Testis (tissue), 2 donors: ENCODE measurements at regions not wholly inside any gene's neighbourhood (a gene's known extent, or its start where the extent isn't known, plus 50 kb on each side); places are given as distances from the start of the nearest gene placed in this dataset.

ENCODE experiments used
- DNase-seq: peaks from one replicate; pipeline ENCODE4 v3.0.0-alpha.2; 2019
- H3K27ac ChIP-seq, 2 donors: fragments of 200-600 bp; sonication (generic); one replicate each; pipeline ENCODE4 v1.5.1; 2019
- H3K27me3 ChIP-seq: fragments of 200-600 bp; sonication (generic); one replicate; pipeline ENCODE4 v1.5.1; 2019
- H3K36me3 ChIP-seq: fragments of 200-600 bp; sonication (generic); one replicate; pipeline ENCODE4 v1.5.1; 2017; ENCODE audit warnings: low read depth; ENCODE audit errors: missing control alignments
- H3K4me1 ChIP-seq: fragments of 200-600 bp; sonication (generic); one replicate; pipeline ENCODE4 v1.5.1; 2019
- H3K4me3 ChIP-seq, 2 donors: fragments of 200-600 bp; sonication (generic); one replicate each; pipeline ENCODE4 v1.5.1; 2017 to 2019
- H3K9me3 ChIP-seq: fragments of 200-600 bp; sonication (generic); one replicate; pipeline ENCODE4 v1.5.1; 2017
- CTCF ChIP-seq, 3 experiments: fragments of 450-650 bp in 2 of 3; fragments of 200-600 bp in 1 of 3; sonication (generic) in 1 of 3; IDR thresholded peaks; one replicate each; pipeline ENCODE4 v1.5.1; 2016 to 2019; ENCODE audit warnings: antibody characterized with exemption in 3 of 3, mild to moderate bottlenecking in 2 of 3, moderate library complexity in 1 of 3
- POLR2A ChIP-seq: fragments of 450-650 bp; IDR thresholded peaks from one replicate; pipeline ENCODE4 v1.6.1; 2017; ENCODE audit warnings: antibody characterized with exemption, mild to moderate bottlenecking, moderate library complexity
- WGBS, 2 donors: methylation state at CpG; one replicate each; pipeline ENCODE4 v1.1.5; 2018; 5-methylcytosine and 5-hydroxymethylcytosine counted together
- intact Hi-C: fragments of 100-400 bp; cut with DNase I; formaldehyde crosslinking; loops from one replicate; pipeline ENCODE4 v1.15.1; 2023; ENCODE audit warnings: low total_unique reads

GRCh38 chr15:69951256-69951897, 146.3 kb downstream of the TLE3 start:
- no peak overlapping the region for H3K4me3 ChIP-seq
- 66 to 71% methylated on average over 2 of the region's 2 CpGs for WGBS, 2 donors
- no peaks in the 10 kb centered on the region for H3K27me3 ChIP-seq
- H3K4me1 ChIP-seq = no peaks in the 10 kb centered on the region
- no peak overlapping the region for H3K27ac ChIP-seq
- intact Hi-C loops = no loop called here
- H3K9me3 ChIP-seq = no peaks in the 10 kb centered on the region
- DNase-seq = no peak
- no peak for TF ChIP-seq POLR2A
- no peak for TF ChIP-seq CTCF (IDR thresholded peaks at IDR 0.05)
- H3K36me3 ChIP-seq = no peaks in the 10 kb centered on the region

DNA sequence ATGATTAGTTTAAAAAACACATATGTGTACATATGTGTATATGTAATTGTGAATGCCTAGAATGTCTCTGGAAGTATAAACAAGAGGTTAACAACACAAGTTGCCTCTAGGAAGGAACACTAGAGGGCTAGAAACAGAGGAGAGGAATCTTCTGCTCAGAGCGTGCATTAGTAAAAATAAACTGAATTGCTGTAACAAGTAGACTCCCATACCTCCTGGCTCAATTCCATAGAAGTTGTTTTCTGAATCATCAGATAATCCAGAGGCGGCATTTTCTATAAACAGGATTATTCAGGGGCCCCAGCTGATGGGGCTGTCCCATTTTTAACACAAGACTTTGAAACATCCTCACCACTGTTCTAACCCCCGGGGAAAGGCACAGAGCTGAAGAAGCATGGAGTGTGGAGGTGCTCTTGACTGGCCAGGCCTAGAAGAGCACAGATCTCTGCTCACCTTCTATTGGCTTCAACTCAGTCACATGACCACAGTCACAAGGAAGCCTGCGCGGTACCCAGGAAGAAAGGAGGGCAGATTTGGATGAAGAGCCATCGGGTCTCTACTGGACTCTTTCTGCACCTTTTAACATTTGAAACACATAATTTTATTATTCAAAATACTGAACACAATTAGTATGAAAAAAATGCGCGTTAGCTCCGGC, 145.7 kb downstream of the TLE3 start:
- H3K9me3 ChIP-seq = no peaks in the 10 kb centered on the region
- H3K4me1 ChIP-seq = no peaks in the 10 kb centered on the region
- H3K27me3 ChIP-seq = no peaks in the 10 kb centered on the region
- peak; percentile 47 for DNase-seq
- no peak overlapping the region for H3K27ac ChIP-seq
- no peaks in the 10 kb centered on the region for H3K36me3 ChIP-seq
- 72 to 77% methylated on average over 9 of the region's 9 CpGs for WGBS, 2 donors
- H3K4me3 ChIP-seq = peak overlapping the region in 1 of 2 donors; percentile 7
- intact Hi-C loops = no loop called here
- TF ChIP-seq POLR2A = no peak
- TF ChIP-seq CTCF (IDR thresholded peaks at IDR 0.05) = no peak

GRCh38 chr15:69953051-69953450, 144.7 kb downstream of the TLE3 start:
- no peak for TF ChIP-seq CTCF (IDR thresholded peaks at IDR 0.05)
- TF ChIP-seq POLR2A = no peak
- Histone ChIP-seq H3K27ac (no peak overlapping the region), H3K9me3 (no peaks in the 10 kb centered on the region), H3K27me3 (no peaks in the 10 kb centered on the region), H3K4me3 (no peak overlapping the region), H3K4me1 (no peaks in the 10 kb centered on the region), H3K36me3 (no peaks in the 10 kb centered on the region)
- intact Hi-C loops = no loop called here
- DNase-seq = no peak
- 73 to 84% methylated on average over 6 of the region's 6 CpGs for WGBS, 2 donors

DNA sequence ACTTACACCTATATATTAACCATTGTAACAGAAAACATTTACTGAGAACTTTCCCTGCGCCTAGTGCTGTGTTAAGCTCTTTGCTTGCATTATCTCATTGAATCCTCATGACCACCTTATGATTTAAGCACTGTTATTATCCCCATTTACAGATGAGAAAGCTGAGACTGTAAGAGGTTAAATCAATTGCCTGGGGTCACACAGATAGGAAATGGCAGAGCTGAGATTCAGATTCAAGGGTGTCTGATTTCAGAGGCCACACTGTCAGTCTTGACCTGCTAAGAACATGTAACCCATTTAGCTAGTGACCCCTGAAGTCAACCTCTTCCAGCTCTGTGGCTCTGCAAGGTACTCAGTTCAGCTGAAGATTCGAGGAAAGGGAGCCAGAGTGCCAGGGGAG, 143.9 kb downstream of the TLE3 start:
- intact Hi-C loops = no loop called here
- Histone ChIP-seq H3K4me1 (no peaks in the 10 kb centered on the region), H3K36me3 (no peaks in the 10 kb centered on the region), H3K27ac (no peak overlapping the region), H3K27me3 (no peaks in the 10 kb centered on the region), H3K4me3 (no peak overlapping the region), H3K9me3 (no peaks in the 10 kb centered on the region)
- 64 to 88% methylated on average over 2 of the region's 2 CpGs for WGBS, 2 donors
- TF ChIP-seq CTCF (IDR thresholded peaks at IDR 0.05) (no peak), POLR2A (no peak)
- DNase-seq = no peak

DNA sequence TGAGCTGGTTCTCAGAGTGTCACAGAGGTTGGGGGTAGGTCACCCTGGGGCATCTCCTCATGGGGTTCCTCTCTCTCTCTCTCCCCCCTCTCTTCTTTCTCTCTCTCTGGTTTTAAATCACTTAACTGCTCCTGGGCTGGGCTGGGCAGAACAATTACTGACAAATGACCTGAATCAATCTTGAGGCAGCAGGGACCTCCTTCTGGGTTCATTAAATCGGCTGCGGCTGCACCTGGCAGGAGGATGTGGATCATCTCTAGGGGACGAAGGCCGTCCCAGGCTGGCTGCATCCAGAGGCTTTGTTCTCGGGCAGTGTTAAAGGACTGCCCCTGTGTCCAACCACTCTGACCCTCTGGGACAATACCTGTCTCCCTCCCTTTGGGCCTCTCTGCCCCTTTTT, 143.1 kb downstream of the TLE3 start:
- Histone ChIP-seq H3K27me3 (no peaks in the 10 kb centered on the region), H3K4me1 (no peaks in the 10 kb centered on the region), H3K4me3 (no peak overlapping the region), H3K9me3 (no peaks in the 10 kb centered on the region), H3K36me3 (no peaks in the 10 kb centered on the region), H3K27ac (no peak overlapping the region)
- TF ChIP-seq CTCF (IDR thresholded peaks at IDR 0.05) (no peak), POLR2A (no peak)
- intact Hi-C loops = no loop called here
- DNase-seq = no peak
- WGBS, 2 donors = 63 to 77% methylated on average over 5 of the region's 5 CpGs
